ENCODE measurements at regions not wholly inside any gene's neighbourhood (a gene's known extent, or its start where the extent isn't known, plus 50 kb on each side); places are given as distances from the start of the nearest gene placed in this dataset.

GRCh38 chr7:131272086-131272485 is 55.6 kb upstream of the MKLN1 start:
- H3K4me3 ChIP-seq (ENCODE audit: control insufficient read depth, low read depth, low read length), result no peak overlapping the region
- TF ChIP-seq, protein P1, sequence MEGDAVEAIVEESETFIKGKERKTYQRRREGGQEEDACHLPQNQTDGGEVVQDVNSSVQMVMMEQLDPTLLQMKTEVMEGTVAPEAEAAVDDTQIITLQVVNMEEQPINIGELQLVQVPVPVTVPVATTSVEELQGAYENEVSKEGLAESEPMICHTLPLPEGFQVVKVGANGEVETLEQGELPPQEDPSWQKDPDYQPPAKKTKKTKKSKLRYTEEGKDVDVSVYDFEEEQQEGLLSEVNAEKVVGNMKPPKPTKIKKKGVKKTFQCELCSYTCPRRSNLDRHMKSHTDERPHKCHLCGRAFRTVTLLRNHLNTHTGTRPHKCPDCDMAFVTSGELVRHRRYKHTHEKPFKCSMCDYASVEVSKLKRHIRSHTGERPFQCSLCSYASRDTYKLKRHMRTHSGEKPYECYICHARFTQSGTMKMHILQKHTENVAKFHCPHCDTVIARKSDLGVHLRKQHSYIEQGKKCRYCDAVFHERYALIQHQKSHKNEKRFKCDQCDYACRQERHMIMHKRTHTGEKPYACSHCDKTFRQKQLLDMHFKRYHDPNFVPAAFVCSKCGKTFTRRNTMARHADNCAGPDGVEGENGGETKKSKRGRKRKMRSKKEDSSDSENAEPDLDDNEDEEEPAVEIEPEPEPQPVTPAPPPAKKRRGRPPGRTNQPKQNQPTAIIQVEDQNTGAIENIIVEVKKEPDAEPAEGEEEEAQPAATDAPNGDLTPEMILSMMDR (conservative IDR thresholded peaks at IDR 0.05; ENCODE audit: control insufficient read depth, insufficient read depth, low read depth, low read length), result no peak
- DNase-seq (ENCODE audit: low read depth), result no peak

GRCh38 chr7:131274986-131275385 is 52.7 kb upstream of the MKLN1 start:
- H3K4me3 ChIP-seq (ENCODE audit: control insufficient read depth, low read depth, low read length), result no peak overlapping the region
- no peak for DNase-seq (ENCODE audit: low read depth)
- TF ChIP-seq, protein P1 (conservative IDR thresholded peaks at IDR 0.05; ENCODE audit: control insufficient read depth, insufficient read depth, low read depth, low read length), result no peak

DNA sequence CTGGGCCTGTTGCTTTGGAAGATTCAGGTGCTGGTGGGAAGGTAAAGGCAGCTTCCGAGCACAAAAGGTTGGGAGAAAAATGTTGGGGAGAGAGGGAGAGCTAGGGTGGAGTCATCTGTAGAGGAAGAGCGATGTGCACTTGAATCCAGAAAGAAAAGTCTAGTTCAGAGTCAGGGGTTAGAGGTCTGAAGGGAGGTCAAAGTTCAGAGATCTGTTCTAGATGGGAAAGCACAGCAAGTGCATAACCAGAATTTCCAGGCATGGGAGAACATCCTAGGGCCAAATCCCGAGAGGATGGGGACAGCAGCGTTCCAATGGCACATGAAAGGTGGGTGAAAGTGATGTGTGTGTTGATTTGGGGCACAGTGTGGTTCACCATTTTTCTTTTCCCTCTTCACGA is 51.5 kb upstream of the MKLN1 start:
- TF ChIP-seq, protein P1 (conservative IDR thresholded peaks at IDR 0.05; ENCODE audit: control insufficient read depth, insufficient read depth, low read depth, low read length), result no peak
- H3K4me3 ChIP-seq (ENCODE audit: control insufficient read depth, low read depth, low read length), result no peak overlapping the region

DNA sequence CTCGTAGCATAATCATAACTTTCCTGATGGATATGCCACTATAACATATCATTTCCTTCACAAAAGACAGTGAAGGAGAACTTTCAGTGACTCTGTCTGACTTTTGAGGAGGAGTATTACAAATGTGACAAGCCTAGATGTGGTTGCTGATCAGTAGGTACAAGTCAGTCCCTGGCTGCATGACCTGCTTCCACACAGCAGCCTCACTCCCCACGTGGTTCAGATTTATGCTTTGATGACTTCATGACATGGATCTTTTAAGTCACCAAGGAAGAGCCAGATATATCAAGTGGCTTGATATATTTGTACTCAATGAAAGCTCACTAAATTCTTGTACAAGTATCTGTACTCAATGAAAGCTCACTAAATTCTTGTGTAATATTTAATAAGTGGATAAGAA is 50.9 kb upstream of the MKLN1 start:
- H3K4me3 ChIP-seq (ENCODE audit: control insufficient read depth, low read depth, low read length), result no peak overlapping the region
- DNase-seq (ENCODE audit: low read depth), result no peak
- TF ChIP-seq, protein P1 (conservative IDR thresholded peaks at IDR 0.05; ENCODE audit: control insufficient read depth, insufficient read depth, low read depth, low read length), result no peak

More for the DNA sequence above, 51.5 kb upstream of the MKLN1 start:
- no peak for DNase-seq (ENCODE audit: low read depth)

Data from fibroblast of mammary gland (primary cell).